ENCODE measurements at regions not wholly inside any gene's neighbourhood (a gene's known extent, or its start where the extent isn't known, plus 50 kb on each side); places are given as distances from the start of the nearest gene placed in this dataset.

DNA sequence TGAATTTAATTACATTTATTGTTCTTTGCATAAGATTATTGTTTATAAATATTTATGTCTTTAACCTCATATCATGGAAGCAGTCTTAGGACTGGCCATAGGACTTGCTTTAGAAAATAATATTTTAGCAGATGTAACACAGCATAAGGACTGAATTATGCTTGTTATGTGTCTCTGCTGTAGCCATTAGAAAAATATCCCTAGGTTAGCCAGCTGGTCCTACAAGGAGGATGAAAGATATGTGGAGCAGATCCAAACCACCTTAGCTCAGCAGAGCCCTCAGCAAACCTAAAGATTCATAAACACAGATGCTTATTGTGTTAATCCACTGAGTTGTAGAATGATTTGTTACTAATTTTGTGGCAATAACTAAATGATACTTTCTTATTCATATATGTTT is 166.0 kb upstream of the COL1A2 start:
- DNase-seq (ENCODE audit: low spot score) = no peak

DNA sequence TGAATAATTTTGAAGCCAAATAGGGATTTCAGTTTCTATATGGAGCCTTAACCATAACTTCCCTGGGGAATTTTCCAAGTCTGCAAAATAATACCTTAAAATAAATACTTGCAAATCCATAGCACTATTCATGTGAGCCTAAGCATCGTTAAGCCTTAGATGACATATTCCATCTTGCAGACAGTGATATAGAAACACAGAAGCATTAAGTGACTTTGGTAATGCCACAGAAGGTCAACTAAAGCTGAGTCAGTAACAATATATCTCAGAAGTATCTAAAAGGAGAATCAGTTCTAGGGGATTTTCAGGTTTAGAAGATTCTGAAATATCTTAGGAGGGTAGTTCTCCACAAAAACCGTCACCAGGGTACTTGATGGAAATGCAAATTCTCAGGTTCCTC is 163.4 kb upstream of the COL1A2 start:
- no peak for DNase-seq (ENCODE audit: low spot score)

- no peak for DNase-seq (ENCODE audit: low spot score)
Observed at GRCh38 chr7:94236960-94237359, 157.7 kb upstream of the COL1A2 start.

DNA sequence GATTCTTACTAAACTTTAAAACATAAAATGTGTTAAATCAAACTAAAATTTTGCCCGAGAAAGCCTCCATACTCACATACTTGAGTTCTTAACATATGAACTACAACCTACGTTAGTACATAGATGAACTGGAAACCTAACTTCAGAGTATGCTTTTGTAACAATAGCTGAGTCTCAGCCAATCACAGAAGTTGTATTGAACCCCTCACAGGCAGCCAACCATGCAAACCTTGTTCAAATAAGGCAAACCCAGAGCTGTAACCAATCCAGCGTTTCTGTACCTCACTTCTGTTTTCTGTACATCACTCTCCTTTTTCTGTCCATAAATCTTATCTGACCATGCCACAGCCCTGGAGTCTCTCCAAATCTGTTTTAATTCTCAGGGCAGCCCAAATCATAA is 157.3 kb upstream of the COL1A2 start:
- no peak for DNase-seq (ENCODE audit: low spot score)

- no peak for DNase-seq (ENCODE audit: low spot score)
Observed at GRCh38 chr7:94239661-94240234, 154.9 kb upstream of the COL1A2 start.

DNA sequence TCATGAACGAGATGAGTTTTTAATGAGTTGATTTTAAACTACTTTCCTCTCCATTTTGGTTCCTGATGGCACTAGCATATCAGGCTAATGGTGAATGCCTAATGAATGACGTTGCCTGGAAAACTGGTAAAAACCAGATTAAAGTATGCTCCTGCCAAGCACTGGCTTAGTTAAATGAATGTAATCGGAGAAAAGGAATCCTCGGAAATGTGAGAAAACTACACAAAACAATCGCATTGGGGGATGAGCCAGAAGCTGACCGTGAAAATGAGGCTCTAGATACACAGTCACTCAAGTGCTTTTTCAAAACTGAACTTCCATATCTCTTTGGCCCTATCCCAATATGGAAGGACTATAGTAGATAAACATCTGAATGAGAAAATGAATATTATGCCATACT is 153.8 kb upstream of the COL1A2 start:
- no peak for DNase-seq (ENCODE audit: low spot score)

- DNase-seq (ENCODE audit: low spot score) = no peak
Observed at GRCh38 chr7:94241402-94241925, 153.2 kb upstream of the COL1A2 start.

GRCh38 chr7:94243066-94243711 is 151.5 kb upstream of the COL1A2 start:
- no peak for DNase-seq (ENCODE audit: low spot score)

GRCh38 chr7:94244760-94245159 is 149.9 kb upstream of the COL1A2 start:
- no peak for DNase-seq (ENCODE audit: low spot score)

DNA sequence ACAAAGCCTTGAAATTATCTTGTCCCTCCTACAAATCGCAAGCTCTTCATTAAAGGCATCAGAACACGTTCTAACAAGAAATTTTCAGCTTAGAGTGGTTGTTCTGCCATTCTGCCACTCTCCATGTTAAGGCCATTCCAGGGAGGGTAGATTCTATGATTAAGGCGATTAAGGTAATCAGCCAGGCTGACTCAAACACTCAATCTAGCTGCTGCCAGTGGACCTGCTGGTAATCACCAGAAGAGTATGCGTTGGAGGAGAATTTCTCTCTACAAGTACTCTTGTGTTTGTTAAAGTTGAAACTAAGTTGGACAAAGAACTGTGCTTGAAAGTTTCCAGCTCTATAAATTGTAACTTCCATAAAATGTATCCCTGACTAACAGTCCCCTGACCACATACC is 149.2 kb upstream of the COL1A2 start:
- DNase-seq (ENCODE audit: low spot score) = no peak

DNA sequence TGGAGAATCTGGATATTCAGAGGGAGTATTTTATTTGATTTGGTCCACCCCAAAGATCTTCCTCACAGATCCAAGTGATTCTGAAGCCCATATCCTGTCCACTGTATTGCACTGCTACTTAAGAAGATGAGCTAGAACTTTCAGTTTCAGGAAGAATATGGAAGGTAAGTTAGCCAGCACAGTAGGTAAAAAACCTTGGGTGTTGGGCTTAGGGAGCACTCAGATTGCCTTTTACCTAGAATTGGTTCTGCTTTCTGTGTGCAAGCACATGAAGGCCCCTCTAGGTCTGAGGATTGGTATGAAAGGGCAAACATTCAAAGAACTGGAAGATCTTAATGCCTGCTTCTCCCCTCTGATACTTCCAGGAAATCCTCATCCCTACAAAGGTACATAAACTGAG is 146.7 kb upstream of the COL1A2 start:
- DNase-seq (ENCODE audit: low spot score) = no peak

- DNase-seq (ENCODE audit: low spot score) = no peak
Observed at GRCh38 chr7:94249631-94250030, 145.1 kb upstream of the COL1A2 start.

- DNase-seq (ENCODE audit: low spot score) = no peak
Observed at GRCh38 chr7:94250124-94250523, 144.6 kb upstream of the COL1A2 start.

- DNase-seq (ENCODE audit: low spot score) = no peak
Observed at GRCh38 chr7:94250987-94251386, 143.7 kb upstream of the COL1A2 start.

DNA sequence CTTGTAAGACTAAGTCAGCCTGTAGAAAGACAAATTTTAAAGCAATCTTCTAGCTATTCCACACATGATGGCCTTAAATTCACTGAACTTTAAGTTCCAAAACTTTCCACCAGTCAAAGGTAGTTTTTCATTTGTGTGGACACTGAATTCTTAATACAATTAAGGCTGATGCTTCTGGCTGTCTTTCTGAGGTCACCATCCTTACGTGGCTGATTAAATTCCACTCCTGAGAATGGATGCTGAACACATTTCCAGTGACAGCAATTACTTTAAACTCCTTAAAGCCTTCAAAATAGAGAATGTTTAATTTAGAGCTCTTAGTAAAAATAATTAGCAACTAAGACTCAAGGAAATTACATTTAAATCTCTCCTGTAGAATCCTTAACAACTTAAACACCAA is 142.6 kb upstream of the COL1A2 start:
- no peak for DNase-seq (ENCODE audit: low spot score)

GRCh38 chr7:94252971-94253370 is 141.7 kb upstream of the COL1A2 start:
- DNase-seq (ENCODE audit: low spot score) = no peak

- no peak for DNase-seq (ENCODE audit: low spot score)
Observed at GRCh38 chr7:94253686-94254085, 141.0 kb upstream of the COL1A2 start.

- DNase-seq (ENCODE audit: low spot score) = no peak
Observed at GRCh38 chr7:94258418-94259300, 136.0 kb upstream of the COL1A2 start.

DNA sequence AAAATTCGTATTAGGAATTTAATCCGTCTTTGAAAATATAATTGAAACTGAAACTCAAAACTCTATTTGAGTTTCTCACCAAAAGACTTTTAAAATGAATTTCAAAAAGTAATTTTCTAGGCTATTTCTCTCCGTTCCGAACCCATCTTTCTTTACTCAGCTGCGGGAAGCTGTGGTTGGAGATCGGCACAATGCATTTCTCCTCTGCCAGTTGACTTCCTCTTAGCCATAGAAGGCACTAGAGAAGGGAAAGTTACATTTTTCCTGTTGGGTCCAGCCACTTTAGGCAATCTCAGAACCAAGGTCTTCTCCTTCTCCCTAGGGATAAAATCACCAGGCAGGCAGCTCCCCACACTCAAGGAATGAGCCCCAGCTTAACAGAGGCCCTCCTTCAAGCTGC is 133.6 kb upstream of the COL1A2 start:
- DNase-seq (ENCODE audit: low spot score) = no peak

GRCh38 chr7:94264756-94265155 is 129.9 kb upstream of the COL1A2 start:
- no peak for DNase-seq (ENCODE audit: low spot score)

GRCh38 chr7:94265456-94265855 is 129.2 kb upstream of the COL1A2 start:
- DNase-seq (ENCODE audit: low spot score) = no peak

- DNase-seq (ENCODE audit: low spot score) = no peak
Observed at GRCh38 chr7:94266238-94266644, 128.5 kb upstream of the COL1A2 start.

DNA sequence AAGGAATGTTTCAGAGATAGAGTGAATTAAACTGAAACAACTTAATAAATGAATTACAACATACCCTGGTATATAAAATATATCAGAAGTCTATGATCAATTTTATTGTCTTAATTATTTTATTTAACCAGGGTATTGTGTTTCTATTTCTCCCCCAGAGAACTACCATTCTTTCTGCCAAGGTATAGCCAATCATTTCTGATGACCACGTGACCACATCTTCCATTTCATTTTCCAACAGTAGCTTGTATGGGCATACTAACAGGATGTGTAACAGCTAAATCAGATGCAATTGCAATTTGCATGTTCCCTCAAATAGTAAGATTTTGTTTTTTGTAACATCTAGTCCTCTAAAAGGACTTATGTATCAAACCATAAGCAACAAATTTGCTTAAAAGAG is 123.9 kb upstream of the COL1A2 start:
- no peak for DNase-seq (ENCODE audit: low spot score)
